HG03460 (cell line): ENCODE measurements at regions not wholly inside any gene's neighbourhood (a gene's known extent, or its start where the extent isn't known, plus 50 kb on each side); places are given as distances from the start of the nearest gene placed in this dataset.

Experiments
- ATAC-seq: cut with Tn5 transposase; IDR thresholded peaks from one replicate; pipeline ENCODE4 v1.9.1; 2021; ENCODE audit not compliant: unreplicated experiment

- no peak for ATAC-seq
Measured at GRCh38 chr11:29373725-29374124, 643.1 kb downstream of the KCNA4 start.

GRCh38 chr11:29368126-29368525 lies 648.7 kb downstream of the KCNA4 start:
- ATAC-seq = no peak

- ATAC-seq = no peak
Measured at GRCh38 chr11:29364006-29364405, 652.8 kb downstream of the KCNA4 start.

GRCh38 chr11:29361369-29361768 lies 655.5 kb downstream of the KCNA4 start:
- ATAC-seq = no peak

- no peak for ATAC-seq
Measured at GRCh38 chr11:29353833-29354232, 663.0 kb downstream of the KCNA4 start.

- no peak for ATAC-seq
Measured at GRCh38 chr11:29352273-29352795, 664.5 kb downstream of the KCNA4 start.

GRCh38 chr11:29351301-29351873 lies 665.4 kb downstream of the KCNA4 start:
- no peak for ATAC-seq

- peak; percentile 95 for ATAC-seq
Measured at GRCh38 chr11:29343465-29344333, 673.1 kb downstream of the KCNA4 start.

GRCh38 chr11:29336727-29337575 lies 679.9 kb downstream of the KCNA4 start:
- ATAC-seq = no peak

GRCh38 chr11:29334776-29335130 lies 682.1 kb downstream of the KCNA4 start:
- ATAC-seq = no peak

- ATAC-seq = peak; percentile 93
Measured at GRCh38 chr11:29333993-29334775, 682.6 kb downstream of the KCNA4 start.

- ATAC-seq = no peak
Measured at GRCh38 chr11:29331451-29332010, 685.3 kb downstream of the KCNA4 start.

GRCh38 chr11:29328961-29329441 lies 687.8 kb downstream of the KCNA4 start:
- ATAC-seq = no peak

GRCh38 chr11:29327891-29328290 lies 688.9 kb downstream of the KCNA4 start:
- ATAC-seq = no peak

- no peak for ATAC-seq
Measured at GRCh38 chr11:29326757-29327156, 690.1 kb downstream of the KCNA4 start.

GRCh38 chr11:29324328-29324727 lies 692.5 kb downstream of the KCNA4 start:
- no peak for ATAC-seq

- no peak for ATAC-seq
Measured at GRCh38 chr11:29321293-29322132, 695.3 kb downstream of the KCNA4 start.

- no peak for ATAC-seq
Measured at GRCh38 chr11:29320196-29320595, 696.6 kb downstream of the KCNA4 start.

- no peak for ATAC-seq
Measured at GRCh38 chr11:29319210-29319609, 697.6 kb downstream of the KCNA4 start.
